ENCODE measurements at regions not wholly inside any gene's neighbourhood (a gene's known extent, or its start where the extent isn't known, plus 50 kb on each side); places are given as distances from the start of the nearest gene placed in this dataset.

- no peak for DNase-seq
- POLR2A ChIA-PET, result no interaction called here
- Mint-ChIP-seq H3K4me3 (no peak overlapping the region), H3K9me3 (peaks cover 3% of the 10 kb centered on the region), H3K4me1 (no peaks in the 10 kb centered on the region), H3K27ac (no peak overlapping the region), H3K36me3 (ENCODE audit: low read depth) (no peaks in the 10 kb centered on the region), H3K27me3 (no peaks in the 10 kb centered on the region)
- ATAC-seq (ENCODE audit: low read depth), result no peak
- no peak for TF ChIP-seq CTCF (IDR thresholded peaks at IDR 0.05)
- CTCF ChIA-PET, result no interaction called here
- intact Hi-C loops (cut with micrococcal nuclease), result no loop called here
Measured at GRCh38 chr3:26449996-26450395, 172.6 kb upstream of the LRRC3B start.

GRCh38 chr3:26452363-26452762 lies 170.2 kb upstream of the LRRC3B start:
- no peak for TF ChIP-seq CTCF (IDR thresholded peaks at IDR 0.05)
- DNase-seq (no peak), ATAC-seq (ENCODE audit: low read depth) (no peak)
- H3K9me3 Mint-ChIP-seq, result peaks cover 3% of the 10 kb centered on the region
- no peaks in the 10 kb centered on the region for H3K27me3 Mint-ChIP-seq
- H3K4me1 Mint-ChIP-seq, result no peaks in the 10 kb centered on the region
- H3K27ac Mint-ChIP-seq, result no peak overlapping the region
- intact Hi-C loops (cut with micrococcal nuclease), result no loop called here
- ChIA-PET CTCF (no interaction called here), POLR2A (no interaction called here)
- no peaks in the 10 kb centered on the region for H3K36me3 Mint-ChIP-seq (ENCODE audit: low read depth)
- no peak overlapping the region for H3K4me3 Mint-ChIP-seq

GRCh38 chr3:26460985-26461384 lies 161.6 kb upstream of the LRRC3B start:
- no peak for TF ChIP-seq CTCF (IDR thresholded peaks at IDR 0.05)
- no peak for ATAC-seq (ENCODE audit: low read depth)
- Mint-ChIP-seq H3K9me3 (peaks cover 9% of the 10 kb centered on the region), H3K4me1 (no peaks in the 10 kb centered on the region), H3K27ac (no peak overlapping the region), H3K27me3 (no peaks in the 10 kb centered on the region), H3K36me3 (ENCODE audit: low read depth) (no peaks in the 10 kb centered on the region), H3K4me3 (no peak overlapping the region)
- POLR2A ChIA-PET, result no interaction called here
- CTCF ChIA-PET, result no interaction called here
- intact Hi-C loops (cut with micrococcal nuclease), result no loop called here
- no peak for DNase-seq

- Mint-ChIP-seq H3K4me1 (no peaks in the 10 kb centered on the region), H3K27ac (no peak overlapping the region), H3K9me3 (peaks cover 21% of the 10 kb centered on the region), H3K4me3 (no peak overlapping the region), H3K27me3 (no peaks in the 10 kb centered on the region), H3K36me3 (ENCODE audit: low read depth) (no peaks in the 10 kb centered on the region)
- ChIA-PET CTCF (no interaction called here), POLR2A (no interaction called here)
- no peak for ATAC-seq (ENCODE audit: low read depth)
- TF ChIP-seq CTCF (IDR thresholded peaks at IDR 0.05), result no peak
- intact Hi-C loops (cut with micrococcal nuclease), result no loop called here
- no peak for DNase-seq
Measured at GRCh38 chr3:26472345-26472744, 150.2 kb upstream of the LRRC3B start.

- TF ChIP-seq CTCF (IDR thresholded peaks at IDR 0.05), result no peak
- DNase-seq (no peak), ATAC-seq (ENCODE audit: low read depth) (no peak)
- CTCF ChIA-PET, result no interaction called here
- no peak overlapping the region for H3K27ac Mint-ChIP-seq
- H3K36me3 Mint-ChIP-seq (ENCODE audit: low read depth), result no peaks in the 10 kb centered on the region
- no peak overlapping the region for H3K4me3 Mint-ChIP-seq
- H3K4me1 Mint-ChIP-seq, result no peaks in the 10 kb centered on the region
- H3K9me3 Mint-ChIP-seq, result peaks cover 6% of the 10 kb centered on the region
- intact Hi-C loops (cut with micrococcal nuclease), result no loop called here
- no peaks in the 10 kb centered on the region for H3K27me3 Mint-ChIP-seq
- POLR2A ChIA-PET, result no interaction called here
Measured at GRCh38 chr3:26474706-26475105, 147.9 kb upstream of the LRRC3B start.

All from activated B cell treated with CpG ODN at 0.5 μM for 24 hours (primary cell).